HG02571 (cell line): ENCODE measurements at regions not wholly inside any gene's neighbourhood (a gene's known extent, or its start where the extent isn't known, plus 50 kb on each side); places are given as distances from the start of the nearest gene placed in this dataset.

Experiments used
- ATAC-seq: cut with Tn5 transposase; IDR thresholded peaks from one replicate; pipeline ENCODE4 v1.9.1; 2021; ENCODE audit warnings: mild to moderate bottlenecking, moderate library complexity; ENCODE audit not compliant: unreplicated experiment

DNA sequence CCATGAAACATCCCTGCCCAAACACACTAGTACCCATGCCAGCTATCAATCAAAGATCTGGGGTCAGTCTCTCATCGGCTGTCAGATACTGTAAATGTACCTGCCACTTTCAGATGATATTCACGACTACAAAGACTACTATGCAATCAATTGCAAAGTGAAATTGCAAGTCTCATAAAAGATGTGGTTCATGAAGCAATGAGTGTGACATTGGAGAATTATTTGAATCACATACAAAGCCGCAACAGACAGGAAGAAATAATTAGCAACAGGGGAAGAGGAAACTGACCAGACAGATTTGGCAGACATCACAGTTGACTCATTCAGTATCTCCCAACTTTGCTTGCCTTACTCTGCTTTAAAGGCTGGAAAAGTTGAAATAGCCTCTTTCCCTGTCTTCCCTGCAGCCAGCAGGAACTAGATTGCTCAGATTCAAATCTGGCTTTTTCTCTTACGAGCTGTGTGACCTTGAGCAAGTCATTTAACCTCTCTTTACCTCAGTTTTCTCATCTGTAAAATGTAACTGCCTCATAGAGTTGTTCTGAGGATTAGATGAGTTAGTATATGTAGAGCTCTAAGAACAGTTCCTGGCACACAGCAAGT lies 95.7 kb upstream of the C3orf80 start:
- ATAC-seq = no peak

DNA sequence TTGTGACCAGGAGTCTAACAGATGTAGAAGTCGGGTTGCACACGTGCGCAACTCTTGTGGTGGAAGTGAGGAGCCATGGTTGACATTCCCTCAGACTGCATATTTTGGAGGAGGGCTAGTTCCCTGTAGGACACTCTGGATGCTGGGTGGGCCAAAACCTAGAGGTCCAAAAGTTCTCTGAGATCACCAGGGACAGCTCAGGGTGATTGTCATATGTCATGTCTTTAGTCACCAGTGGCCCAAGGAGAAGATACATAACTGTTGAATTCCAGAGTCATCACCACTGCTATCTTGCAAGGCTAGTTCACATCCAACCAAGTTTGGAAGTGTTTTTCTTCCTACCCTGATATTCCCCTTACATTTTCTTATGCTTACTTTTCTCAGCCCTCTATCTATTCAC lies 95.2 kb upstream of the C3orf80 start:
- no peak for ATAC-seq

DNA sequence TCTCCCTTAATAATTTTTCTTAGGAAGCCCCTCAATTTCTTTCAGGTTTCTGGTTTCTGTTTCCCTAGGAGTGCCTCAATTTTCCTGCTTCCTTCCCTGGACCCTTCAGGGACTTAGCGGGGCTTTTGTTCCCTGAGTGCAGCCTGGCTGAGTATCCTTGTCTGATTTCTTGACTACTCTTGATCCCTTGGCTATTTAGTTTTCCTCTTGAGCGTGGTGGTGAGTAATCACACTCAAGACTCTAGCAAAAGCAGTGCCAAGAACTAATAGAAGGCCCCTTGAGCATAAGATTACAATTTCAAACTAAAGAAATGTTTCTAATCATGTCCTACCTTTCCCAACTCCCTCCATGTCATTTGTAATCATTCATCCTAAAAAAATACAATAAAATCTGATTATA lies 94.3 kb upstream of the C3orf80 start:
- no peak for ATAC-seq

DNA sequence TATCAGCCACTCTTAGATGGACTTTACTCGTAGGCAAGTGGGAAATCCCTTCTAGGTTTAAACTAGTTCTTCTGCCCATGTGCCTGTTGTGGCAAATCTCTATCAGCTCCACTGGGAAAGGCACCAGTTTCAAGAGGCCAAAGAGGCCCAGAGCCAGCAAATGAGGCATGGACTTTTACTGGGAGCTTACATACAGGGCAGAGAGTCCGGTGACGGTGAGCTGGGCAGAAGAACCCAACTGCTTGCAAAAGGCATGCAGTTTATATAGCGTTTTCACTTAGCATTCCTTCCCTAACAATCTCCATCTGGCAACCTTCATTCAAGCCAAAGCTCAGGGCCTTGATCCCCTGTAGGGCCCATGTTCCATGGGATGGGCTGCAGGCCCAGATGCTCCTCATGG lies 93.0 kb upstream of the C3orf80 start:
- ATAC-seq = no peak

DNA sequence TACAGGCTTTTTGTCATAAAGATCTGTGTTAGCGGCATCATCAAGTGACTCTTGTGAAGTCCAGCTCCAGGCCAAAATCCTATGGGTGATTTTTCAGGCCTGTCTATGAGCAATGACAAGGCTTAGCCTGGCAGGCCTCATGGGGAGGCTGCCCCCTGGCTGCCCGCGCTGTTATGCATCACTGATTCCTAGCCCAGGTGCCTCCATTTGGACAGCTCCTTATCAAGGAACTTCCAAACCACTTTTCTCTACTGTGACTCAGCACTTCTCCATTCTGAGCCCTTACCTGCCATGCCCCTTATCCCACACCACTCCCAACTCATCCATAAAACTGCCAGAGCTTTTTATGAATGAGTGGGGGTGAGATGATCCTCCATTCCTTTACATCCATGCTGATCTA lies 91.5 kb upstream of the C3orf80 start:
- no peak for ATAC-seq

DNA sequence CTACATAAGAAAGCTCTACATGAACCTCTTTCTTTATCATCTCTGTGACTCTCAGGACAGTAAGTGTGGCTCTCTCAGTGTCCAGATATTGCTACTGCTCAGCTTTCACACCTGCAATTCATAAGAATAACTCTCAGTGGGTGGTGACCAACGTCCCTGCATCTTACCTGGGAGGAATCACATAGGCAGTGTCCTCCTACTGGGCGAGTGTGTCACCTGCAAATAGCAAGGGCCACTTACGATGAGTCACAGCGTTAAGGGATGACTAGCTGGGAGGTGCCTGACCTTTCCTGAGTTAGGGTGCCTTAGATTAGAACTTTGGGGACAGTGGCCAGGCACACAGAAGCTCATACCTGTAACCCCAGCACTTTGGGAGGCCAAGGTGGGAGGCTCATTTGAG lies 90.8 kb upstream of the C3orf80 start:
- ATAC-seq = no peak

DNA sequence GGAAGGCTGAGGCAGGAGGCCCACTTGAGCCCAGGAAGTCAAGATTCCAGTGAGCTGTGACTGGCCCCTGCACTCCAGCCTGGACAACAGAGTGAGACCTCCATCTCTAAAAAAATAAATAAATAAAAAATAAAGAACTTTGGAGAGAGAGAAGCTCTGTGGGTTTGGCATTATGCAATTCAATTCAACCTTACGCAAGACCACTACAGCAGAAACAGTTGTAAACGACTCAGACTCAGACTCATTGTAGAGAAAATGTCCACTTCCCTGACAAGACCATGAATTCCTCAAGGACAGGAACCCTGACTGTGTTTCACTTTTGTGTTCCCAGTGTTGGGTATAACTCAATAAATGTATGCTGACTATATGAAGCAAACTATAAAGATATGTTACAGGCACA lies 90.3 kb upstream of the C3orf80 start:
- ATAC-seq = no peak

DNA sequence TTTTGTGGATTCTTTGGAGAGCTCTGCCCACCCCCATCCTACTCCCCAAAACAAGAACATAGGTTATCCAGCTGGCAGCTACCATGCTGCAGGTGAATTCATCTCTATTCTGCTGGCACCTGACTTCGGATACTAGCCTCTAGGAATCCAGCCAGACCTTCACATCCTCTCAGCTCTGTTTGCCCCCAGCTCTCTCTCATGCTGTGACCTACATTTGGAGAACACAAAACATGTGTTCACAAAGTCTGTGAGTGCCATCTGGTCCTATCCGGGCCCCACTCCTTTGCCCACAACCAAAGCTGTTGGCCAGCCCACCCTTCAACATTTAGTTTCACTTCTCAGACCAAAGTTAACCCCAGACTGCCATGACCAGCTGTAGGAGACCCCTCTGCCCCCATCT lies 89.4 kb upstream of the C3orf80 start:
- no peak for ATAC-seq

DNA sequence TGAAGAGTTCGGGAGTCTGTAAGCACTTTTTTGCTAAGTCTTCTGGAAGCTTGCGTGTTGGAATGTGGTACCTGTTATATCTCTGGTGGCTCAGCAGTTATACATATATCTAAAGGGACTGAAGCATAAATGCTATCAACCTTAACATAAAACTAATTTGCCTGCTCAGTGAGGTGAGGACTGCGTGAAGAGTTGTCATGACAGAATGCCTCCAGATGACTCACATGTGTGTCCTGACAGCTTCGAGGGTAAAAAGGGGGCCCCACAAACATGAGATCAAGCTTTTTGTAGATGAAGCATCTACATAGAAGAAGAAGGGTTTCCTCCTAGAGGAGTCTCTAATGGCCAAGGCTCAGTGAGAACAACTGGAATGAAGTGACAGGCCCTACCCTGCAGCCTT lies 88.8 kb upstream of the C3orf80 start:
- ATAC-seq = no peak

DNA sequence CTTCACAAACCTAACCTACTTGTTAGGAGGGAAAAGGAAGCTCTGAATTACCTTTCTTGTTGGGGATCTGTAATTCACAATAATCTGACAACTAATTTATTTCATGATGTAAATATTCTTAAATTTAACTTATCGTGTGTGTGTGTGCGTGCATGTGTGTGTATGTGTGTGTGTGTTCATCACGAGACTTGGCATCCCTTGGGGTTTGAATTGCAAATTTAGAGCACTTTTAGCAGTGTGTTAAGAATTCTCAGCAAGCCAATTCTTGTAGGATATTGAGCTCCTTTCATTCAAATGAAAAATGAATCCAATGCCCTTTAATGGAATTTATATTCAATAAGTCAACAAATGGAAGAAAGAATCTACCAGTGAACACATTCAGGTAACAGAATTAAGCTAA lies 85.9 kb upstream of the C3orf80 start:
- no peak for ATAC-seq

DNA sequence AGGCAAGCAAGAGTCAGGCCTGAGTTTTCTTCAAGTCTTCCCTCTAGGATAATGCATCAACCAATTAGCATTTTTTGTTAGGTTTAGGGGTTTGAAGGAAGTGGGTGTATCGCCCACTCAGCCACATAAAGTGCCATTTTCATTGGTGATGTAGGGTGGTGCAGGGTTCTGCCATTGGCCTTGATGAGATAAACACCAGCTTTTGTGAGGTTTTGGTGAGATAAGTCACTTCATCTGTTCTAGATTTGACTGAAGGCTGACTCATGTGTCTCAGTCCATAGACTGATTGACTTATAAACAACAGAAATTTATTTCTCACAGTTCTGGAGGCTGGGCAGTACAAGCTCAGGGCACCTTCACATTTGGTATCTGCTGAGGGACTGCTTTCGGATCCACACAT lies 84.5 kb upstream of the C3orf80 start:
- no peak for ATAC-seq

DNA sequence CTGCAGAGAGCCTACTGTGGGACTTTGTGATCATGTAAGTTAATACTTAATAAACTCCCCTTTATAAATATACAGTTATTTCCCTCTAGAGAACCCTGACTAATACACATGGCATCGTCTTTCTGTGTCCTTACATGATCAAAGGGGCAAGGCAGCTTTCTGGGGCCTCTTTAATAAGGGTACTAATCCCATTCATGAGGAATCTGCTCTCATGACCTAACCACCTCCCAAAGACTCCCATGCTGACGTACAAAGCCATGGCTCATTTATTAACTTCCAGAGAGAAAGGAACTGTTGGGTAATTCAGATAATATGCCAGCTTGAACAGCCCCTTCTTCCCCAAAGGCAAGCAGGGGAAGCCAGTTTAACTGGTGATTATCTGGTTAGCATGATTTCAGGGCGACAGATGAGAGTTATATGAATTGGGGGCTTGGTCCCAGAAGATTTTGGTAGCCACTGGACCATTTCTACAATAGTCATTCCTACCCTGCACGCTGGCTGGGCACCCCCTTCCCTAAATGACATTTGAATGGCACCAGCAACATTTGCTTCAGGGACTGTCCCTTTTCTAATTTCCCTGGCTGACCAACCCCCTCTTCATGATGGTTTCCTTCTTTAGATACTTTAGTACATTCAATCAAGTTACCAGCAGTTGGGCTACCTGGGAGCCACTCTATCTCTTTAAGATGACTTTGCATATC lies 83.6 kb upstream of the C3orf80 start:
- ATAC-seq = no peak

DNA sequence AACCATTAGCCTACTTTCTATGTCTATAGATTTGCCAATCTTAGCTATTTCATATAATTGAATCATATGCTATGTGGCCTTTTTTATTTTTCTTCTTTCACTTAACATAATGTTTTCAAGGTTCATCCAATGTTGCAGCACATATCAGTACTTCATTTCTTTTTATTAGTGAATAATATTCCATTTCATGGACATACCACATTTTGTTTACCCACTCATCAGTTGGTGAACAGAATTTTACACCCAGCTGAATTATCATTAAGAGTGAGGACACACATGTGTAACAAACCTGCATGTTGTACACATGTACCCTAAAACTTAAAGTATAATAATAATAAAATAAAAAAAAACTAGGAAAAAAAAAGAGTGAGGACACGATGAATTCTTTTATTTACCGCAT lies 81.7 kb upstream of the C3orf80 start:
- no peak for ATAC-seq

DNA sequence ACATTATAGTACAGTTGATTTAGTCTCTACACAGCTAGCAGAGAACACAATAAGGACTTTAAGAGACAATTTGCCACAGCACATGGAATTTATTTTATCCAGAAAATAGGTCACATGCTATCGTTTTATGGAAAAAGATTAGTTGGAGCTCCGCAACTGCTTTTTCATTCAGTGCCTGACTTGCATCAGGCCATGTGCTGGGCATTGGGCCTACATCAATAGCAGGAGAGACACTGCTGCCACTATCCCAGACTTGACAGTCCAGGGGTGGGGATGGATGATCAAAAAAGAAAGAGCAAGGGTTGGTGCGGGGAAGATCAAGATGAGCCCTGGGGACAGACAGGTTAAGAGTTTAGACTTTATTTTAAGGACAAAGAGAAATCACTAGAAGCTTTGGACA lies 75.2 kb upstream of the C3orf80 start:
- no peak for ATAC-seq

DNA sequence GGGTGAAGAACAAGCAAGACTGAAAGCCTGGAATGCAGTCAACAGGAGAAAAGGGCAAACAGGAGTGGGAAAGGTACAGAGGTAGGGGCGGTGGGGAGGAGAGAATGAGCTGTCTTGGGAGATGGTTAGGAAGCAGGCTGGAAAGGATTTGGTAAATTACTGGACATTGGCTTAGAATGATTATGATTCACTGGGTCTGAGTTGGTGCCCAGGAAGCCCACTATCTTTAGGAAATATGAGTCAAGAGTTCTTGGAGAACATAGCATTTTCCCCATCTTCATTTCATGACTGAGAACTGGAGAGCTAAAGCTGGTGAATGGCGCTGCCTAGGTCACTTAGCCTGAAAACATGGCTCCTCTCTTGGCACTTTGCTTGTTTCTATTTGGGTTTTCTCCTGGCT lies 74.7 kb upstream of the C3orf80 start:
- no peak for ATAC-seq

DNA sequence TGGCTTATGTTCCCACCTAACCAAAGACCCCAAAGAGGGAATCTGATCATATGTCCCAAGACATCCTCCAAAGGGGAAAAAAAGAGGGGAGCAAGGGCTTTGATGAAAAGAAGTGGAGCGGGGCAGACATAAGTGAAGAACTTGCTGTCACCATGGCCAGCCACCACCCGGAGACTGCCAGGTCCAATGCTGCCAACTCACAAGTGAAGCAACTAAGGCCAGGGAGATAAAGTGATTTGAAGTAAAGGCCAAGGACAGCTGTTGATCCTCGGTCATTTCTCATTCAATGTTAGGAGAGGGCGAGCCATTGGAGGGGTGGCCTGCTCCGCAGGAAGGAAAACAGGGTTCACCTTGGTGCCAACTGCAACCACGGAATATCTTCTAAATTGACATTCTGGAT lies 72.6 kb upstream of the C3orf80 start:
- ATAC-seq = no peak

DNA sequence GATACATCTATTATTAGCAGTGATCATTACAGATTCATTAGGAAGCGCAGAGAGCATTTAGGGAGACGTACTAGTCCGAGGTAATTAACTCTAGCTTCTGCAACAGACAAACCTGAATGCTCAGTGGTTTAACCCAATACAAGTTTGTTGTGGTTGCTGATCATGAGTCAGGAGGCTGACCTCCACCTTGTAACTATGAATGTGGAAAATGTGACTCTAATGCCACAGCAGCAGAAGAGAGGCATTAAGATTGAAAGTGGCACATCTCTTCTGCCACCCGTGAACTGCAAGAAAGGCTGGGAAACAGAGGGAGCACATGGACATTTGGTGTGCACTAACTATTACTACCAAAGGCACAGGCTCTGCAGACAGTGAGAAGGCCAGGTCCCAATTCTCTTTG lies 71.2 kb upstream of the C3orf80 start:
- ATAC-seq = no peak

DNA sequence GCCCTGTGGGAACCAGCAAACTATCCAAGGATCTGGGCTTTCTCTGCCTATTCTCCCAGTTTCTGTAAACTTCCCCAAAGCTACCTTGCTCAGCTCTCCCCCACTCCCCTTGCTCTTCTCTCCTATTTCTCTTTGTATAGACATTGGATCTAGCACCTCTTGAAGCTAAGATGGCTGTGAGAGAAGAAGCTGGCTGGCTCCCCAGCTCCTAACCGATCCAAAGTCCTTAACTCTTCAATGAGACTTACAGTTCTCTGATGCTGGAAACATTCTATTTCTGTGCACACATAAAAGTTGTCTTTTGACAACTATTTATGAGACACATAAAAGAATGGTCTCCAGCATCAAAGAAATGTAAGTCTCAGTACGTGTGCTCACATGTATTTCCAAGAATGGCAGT lies 70.6 kb upstream of the C3orf80 start:
- no peak for ATAC-seq

DNA sequence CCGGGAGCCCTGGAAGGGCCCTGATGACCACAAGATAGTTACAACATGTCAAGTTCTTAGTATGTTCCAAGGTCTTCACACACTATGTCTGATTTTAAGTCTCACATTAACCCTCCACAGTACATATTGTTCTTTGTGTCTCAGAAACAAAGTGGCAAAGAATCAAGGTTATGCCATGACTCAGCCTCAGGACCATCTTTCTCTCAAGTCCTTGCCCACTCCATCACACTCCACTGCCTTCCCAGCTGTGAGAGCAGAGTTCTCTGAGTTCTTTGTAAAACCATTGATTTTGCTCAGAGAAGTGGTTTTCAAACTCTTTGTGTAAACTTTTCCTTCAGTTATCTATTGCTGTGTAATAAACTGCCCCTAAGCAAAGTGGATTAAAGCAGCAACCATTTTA lies 67.9 kb upstream of the C3orf80 start:
- no peak for ATAC-seq

DNA sequence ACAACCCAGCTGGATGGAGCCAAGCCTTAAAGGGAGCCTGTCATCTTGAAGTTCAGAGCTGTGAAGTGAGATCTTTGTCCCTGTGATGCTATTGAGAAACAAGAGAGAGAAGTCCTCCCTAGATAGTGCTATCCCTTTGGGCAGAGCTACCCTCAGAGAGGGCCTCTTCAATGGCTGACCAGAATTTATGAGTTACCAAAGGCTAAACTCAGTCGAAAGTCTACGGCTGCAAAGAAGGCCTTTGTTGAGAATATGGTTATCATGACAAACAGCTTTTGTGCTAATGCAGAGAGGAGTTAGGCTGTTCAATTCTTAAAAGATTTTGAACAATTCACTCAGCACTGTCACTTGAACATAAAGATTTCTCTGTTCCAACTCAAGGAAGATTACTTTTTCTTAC lies 65.9 kb upstream of the C3orf80 start:
- no peak for ATAC-seq

DNA sequence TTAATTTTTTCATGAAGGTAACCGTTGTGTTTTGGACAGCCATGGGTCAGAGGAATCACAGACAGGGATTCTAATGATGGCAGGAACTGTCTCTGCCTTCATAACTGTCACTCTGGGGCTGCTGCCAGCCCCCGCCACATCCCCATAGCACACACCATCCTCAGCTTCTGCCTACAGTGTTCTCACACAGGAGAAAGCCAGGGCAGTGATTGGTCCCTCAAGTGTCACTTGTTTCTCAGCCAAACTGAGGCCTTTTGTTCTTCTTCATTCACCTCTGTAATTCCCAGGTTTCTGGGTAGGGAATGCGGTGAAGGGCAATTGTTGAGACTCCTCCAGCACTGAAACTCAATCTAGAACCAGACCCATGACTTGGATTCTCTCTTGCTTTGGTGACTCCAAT lies 65.4 kb upstream of the C3orf80 start:
- ATAC-seq = no peak

DNA sequence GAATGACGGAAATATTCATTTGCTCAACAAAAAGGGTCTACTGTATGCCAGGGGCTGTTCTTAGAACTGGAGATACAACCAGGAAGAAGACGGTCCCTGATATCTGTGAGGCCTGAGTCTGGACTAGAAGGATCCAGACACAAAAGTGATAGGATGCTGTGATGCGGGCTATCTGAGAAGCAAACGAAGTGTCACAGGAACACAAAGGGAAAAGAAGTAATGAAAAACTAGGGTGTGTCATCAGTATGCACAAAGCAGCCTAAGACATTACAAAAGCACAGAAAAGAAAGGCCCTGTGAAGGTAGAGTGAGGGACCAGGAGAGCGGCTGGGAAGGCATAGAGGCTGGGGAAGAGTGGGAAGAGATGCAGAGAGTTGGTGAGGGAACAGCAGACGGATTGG lies 63.3 kb upstream of the C3orf80 start:
- ATAC-seq = no peak

DNA sequence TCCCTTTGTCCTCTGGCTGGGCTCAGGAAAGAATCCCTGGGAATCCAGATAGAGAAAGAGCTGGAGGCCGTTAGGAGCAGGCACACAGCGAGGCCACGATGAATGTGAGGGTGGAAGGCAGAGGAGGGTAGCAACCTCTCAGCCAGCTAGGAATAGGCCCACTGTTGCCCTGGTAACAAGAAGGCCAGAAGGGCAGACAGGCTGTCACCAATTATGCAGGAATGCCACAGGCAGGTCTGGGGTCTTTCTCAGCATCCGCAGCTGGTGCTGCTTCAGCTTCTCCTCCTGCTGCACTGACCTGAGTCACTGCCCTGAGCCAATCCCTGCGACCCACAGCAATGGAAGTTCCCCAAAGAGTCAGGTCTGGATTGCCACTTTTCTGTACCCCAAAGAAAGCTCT lies 62.8 kb upstream of the C3orf80 start:
- ATAC-seq = no peak
